Uterus (tissue), 3 donors: ENCODE measurements at regions not wholly inside any gene's neighbourhood (a gene's known extent, or its start where the extent isn't known, plus 50 kb on each side); places are given as distances from the start of the nearest gene placed in this dataset.

Experiments
- DNase-seq, 2 donors: peaks; one replicate each; pipeline ENCODE4 v3.0.0-alpha.2; 2019 to 2020
- H3K27ac ChIP-seq, 2 donors: fragments of 200-600 bp; sonication (generic); 1 replicate in 1 of 2; 2 replicates in 1 of 2; pipeline ENCODE4 v1.5.1; 2016 to 2018
- H3K27me3 ChIP-seq, 2 donors: fragments of 200-600 bp; sonication (generic); one replicate each; pipeline ENCODE4 v1.5.1; 2018 to 2019; ENCODE audit warnings: control low read depth in 1 of 2
- H3K36me3 ChIP-seq, 2 donors: fragments of 200-600 bp; sonication (generic); one replicate each; pipeline ENCODE4 v1.5.1; 2019; ENCODE audit warnings: control low read depth in 1 of 2
- H3K4me1 ChIP-seq, 2 donors: fragments of 200-600 bp; sonication (generic); one replicate each; pipeline ENCODE4 v1.5.1; 2018 to 2019; ENCODE audit warnings: control low read depth in 1 of 2
- H3K4me3 ChIP-seq, 2 donors: fragments of 200-600 bp; sonication (generic); 1 replicate in 1 of 2; 2 replicates in 1 of 2; pipeline ENCODE4 v1.5.1; 2018 to 2019; ENCODE audit warnings: mild to moderate bottlenecking in 1 of 2
- H3K9me3 ChIP-seq, 2 donors: fragments of 200-600 bp; sonication (generic); one replicate each; pipeline ENCODE4 v1.5.1; 2019; ENCODE audit warnings: control low read depth in 1 of 2
- CTCF ChIP-seq, 4 experiments: fragments of 200-600 bp in 2 of 4; fragments of 450-650 bp in 2 of 4; sonication (generic) in 2 of 4; IDR thresholded peaks; one replicate each; pipeline ENCODE4 v1.5.1; 2016 to 2019; ENCODE audit warnings: antibody characterized with exemption in 4 of 4, mild to moderate bottlenecking in 2 of 4, moderate library complexity in 1 of 4
- POLR2A ChIP-seq, 2 donors: fragments of 450-650 bp; IDR thresholded peaks; one replicate each; pipeline ENCODE4 v1.6.1; 2016; ENCODE audit warnings: antibody characterized with exemption in 2 of 2, mild to moderate bottlenecking in 1 of 2, moderate library complexity in 1 of 2
- intact Hi-C: fragments of 100-400 bp; cut with DNase I; formaldehyde crosslinking; loops from one replicate; pipeline ENCODE4 v1.15.1; 2023; ENCODE audit warnings: low total_unique reads
- donor health status: DM: yes; HTN: yes; CAD: no.

- no peaks in the 10 kb centered on the region for H3K36me3 ChIP-seq
- TF ChIP-seq POLR2A (IDR thresholded peaks at IDR 0.05) (no peak), CTCF (IDR thresholded peaks at IDR 0.05) (no peak)
- no peaks in the 10 kb centered on the region for H3K9me3 ChIP-seq
- DNase-seq = no peak
- no peak overlapping the region for H3K27ac ChIP-seq
- intact Hi-C loops = no loop called here
- no peaks in the 10 kb centered on the region for H3K27me3 ChIP-seq
- H3K4me1 ChIP-seq = no peaks in the 10 kb centered on the region
- no peak overlapping the region for H3K4me3 ChIP-seq
Measured at GRCh38 chr1:67898033-67898726, 64.9 kb upstream of the GNG12 start.

GRCh38 chr1:67897270-67897949 lies 64.1 kb upstream of the GNG12 start:
- intact Hi-C loops = no loop called here
- Histone ChIP-seq H3K36me3 (no peaks in the 10 kb centered on the region), H3K4me1 (no peaks in the 10 kb centered on the region), H3K4me3 (no peak overlapping the region), H3K27ac (no peak overlapping the region), H3K9me3 (no peaks in the 10 kb centered on the region), H3K27me3 (no peaks in the 10 kb centered on the region)
- no peak for TF ChIP-seq CTCF (IDR thresholded peaks at IDR 0.05)
- TF ChIP-seq POLR2A (IDR thresholded peaks at IDR 0.05) = no peak
- DNase-seq = no peak

GRCh38 chr1:67896826-67897225 lies 63.6 kb upstream of the GNG12 start:
- H3K36me3 ChIP-seq = no peaks in the 10 kb centered on the region
- no peaks in the 10 kb centered on the region for H3K27me3 ChIP-seq
- H3K9me3 ChIP-seq = no peaks in the 10 kb centered on the region
- TF ChIP-seq POLR2A (IDR thresholded peaks at IDR 0.05) (no peak), CTCF (IDR thresholded peaks at IDR 0.05) (no peak)
- intact Hi-C loops = no loop called here
- no peaks in the 10 kb centered on the region for H3K4me1 ChIP-seq
- no peak overlapping the region for H3K4me3 ChIP-seq
- DNase-seq = no peak
- no peak overlapping the region for H3K27ac ChIP-seq

GRCh38 chr1:67894981-67895735 lies 61.9 kb upstream of the GNG12 start:
- Histone ChIP-seq H3K27me3 (no peaks in the 10 kb centered on the region), H3K36me3 (no peaks in the 10 kb centered on the region), H3K27ac (no peak overlapping the region), H3K9me3 (no peaks in the 10 kb centered on the region), H3K4me1 (no peaks in the 10 kb centered on the region), H3K4me3 (no peak overlapping the region)
- no peak for TF ChIP-seq CTCF (IDR thresholded peaks at IDR 0.05)
- TF ChIP-seq POLR2A (IDR thresholded peaks at IDR 0.05) = no peak
- intact Hi-C loops = no loop called here
- DNase-seq = no peak

GRCh38 chr1:67893126-67893495 lies 59.8 kb upstream of the GNG12 start:
- no peaks in the 10 kb centered on the region for H3K4me1 ChIP-seq
- no peaks in the 10 kb centered on the region for H3K36me3 ChIP-seq
- DNase-seq = no peak
- no peak overlapping the region for H3K4me3 ChIP-seq
- H3K27ac ChIP-seq = no peak overlapping the region
- H3K9me3 ChIP-seq = no peaks in the 10 kb centered on the region
- no peak for TF ChIP-seq POLR2A (IDR thresholded peaks at IDR 0.05)
- no peak for TF ChIP-seq CTCF (IDR thresholded peaks at IDR 0.05)
- no peaks in the 10 kb centered on the region for H3K27me3 ChIP-seq
- intact Hi-C loops = no loop called here
